Keratinocyte (primary cell): ENCODE measurements at regions not wholly inside any gene's neighbourhood (a gene's known extent, or its start where the extent isn't known, plus 50 kb on each side); places are given as distances from the start of the nearest gene placed in this dataset.

Source experiments
- EZH2 ChIP-seq: IDR thresholded peaks from one replicate; pipeline ENCODE4 v1.6.1; 2012; ENCODE audit warnings: inconsistent platforms, mild to moderate bottlenecking, low read length, moderate library complexity
- TF ChIP-seq, protein P1 (sequence below), 3 experiments: IDR thresholded peaks in 1 of 3; conservative IDR thresholded peaks in 1 of 3; optimal IDR thresholded peaks in 1 of 3; 2 replicates in 2 of 3; 3 replicates in 1 of 3; pipeline versions ENCODE3 to v1.5.1; 2011; ENCODE audit warnings: low read length in 3 of 3, mild to moderate bottlenecking in 3 of 3, moderate library complexity in 2 of 3, control low read depth in 1 of 3, inconsistent platforms in 1 of 3; ENCODE audit not compliant: insufficient read depth in 2 of 3; ENCODE audit errors: extremely low read depth in 1 of 3

GRCh38 chr5:126103868-126104267 is 319.3 kb upstream of the GRAMD2B start:
- TF ChIP-seq, protein P1, sequence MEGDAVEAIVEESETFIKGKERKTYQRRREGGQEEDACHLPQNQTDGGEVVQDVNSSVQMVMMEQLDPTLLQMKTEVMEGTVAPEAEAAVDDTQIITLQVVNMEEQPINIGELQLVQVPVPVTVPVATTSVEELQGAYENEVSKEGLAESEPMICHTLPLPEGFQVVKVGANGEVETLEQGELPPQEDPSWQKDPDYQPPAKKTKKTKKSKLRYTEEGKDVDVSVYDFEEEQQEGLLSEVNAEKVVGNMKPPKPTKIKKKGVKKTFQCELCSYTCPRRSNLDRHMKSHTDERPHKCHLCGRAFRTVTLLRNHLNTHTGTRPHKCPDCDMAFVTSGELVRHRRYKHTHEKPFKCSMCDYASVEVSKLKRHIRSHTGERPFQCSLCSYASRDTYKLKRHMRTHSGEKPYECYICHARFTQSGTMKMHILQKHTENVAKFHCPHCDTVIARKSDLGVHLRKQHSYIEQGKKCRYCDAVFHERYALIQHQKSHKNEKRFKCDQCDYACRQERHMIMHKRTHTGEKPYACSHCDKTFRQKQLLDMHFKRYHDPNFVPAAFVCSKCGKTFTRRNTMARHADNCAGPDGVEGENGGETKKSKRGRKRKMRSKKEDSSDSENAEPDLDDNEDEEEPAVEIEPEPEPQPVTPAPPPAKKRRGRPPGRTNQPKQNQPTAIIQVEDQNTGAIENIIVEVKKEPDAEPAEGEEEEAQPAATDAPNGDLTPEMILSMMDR (optimal IDR thresholded peaks at IDR 0.05 in 1 of 3, IDR thresholded peaks at IDR 0.05 in 1 of 3, conservative IDR thresholded peaks at IDR 0.05 in 1 of 3; ENCODE audit: extremely low read depth in 1 of 3, insufficient read depth in 2 of 3, low read length in 3 of 3), result no peak
- no peak for TF ChIP-seq EZH2
